Fibroblast of mammary gland (primary cell): ENCODE measurements at regions not wholly inside any gene's neighbourhood (a gene's known extent, or its start where the extent isn't known, plus 50 kb on each side); places are given as distances from the start of the nearest gene placed in this dataset.

Experiments used
- DNase-seq: peaks from one replicate; pipeline ENCODE4 v3.0.0-alpha.2; 2010; ENCODE audit warnings: low read depth
- H3K4me3 ChIP-seq: 2 replicates; pipeline ENCODE4 v1.5.1; 2011; ENCODE audit warnings: low read depth, mild to moderate bottlenecking, low read length, moderate library complexity; ENCODE audit not compliant: control insufficient read depth
- TF ChIP-seq, protein P1 (sequence below): conservative IDR thresholded peaks from 2 replicates; pipeline ENCODE4 v1.5.1; 2011; ENCODE audit warnings: low read depth, low read length, inconsistent platforms; ENCODE audit not compliant: control insufficient read depth, insufficient read depth

DNA sequence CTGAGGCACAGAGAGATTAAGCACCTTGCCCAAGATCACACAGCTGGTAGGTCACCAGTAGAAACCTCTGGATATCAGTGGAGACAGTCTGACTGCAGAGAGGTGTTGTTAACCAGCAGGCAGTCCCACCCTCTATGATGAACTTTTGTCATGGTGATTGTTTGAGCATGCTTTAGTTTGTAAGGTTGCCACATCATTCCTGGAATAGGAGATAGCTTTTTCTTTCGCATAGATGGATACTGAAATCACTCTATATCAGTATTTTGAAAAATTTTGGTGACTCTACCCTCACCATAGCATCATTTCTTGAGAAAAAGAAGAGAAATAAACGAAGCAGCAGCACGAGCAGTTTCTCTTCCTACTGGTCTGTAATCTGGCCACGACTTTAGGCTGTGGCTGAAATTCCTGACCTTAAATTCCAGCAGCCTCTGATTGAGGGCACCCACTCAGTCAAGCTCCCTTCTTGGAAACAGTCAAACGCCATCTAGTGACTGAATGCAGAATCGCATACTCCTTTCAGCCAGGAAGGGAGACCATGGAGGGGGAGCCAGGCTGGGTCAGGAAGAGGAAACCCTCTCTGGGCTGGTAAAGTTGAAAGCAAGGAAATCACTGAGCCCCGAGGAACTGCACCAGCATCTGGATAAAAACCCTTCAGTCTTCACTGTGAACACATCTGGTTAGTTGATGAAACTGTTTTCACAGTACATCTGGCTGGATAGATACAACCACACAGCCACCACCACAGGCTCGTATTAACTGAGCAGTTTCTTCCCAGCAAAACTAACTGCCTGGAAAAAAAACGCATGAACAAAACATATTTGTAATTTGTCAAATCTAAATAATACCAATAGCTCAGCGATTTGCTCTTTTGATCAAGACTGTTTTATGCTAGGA lies 108.5 kb upstream of the XYLT1 start:
- peak; percentile 85 for DNase-seq
- no peak overlapping the region for H3K4me3 ChIP-seq
- TF ChIP-seq, protein P1, sequence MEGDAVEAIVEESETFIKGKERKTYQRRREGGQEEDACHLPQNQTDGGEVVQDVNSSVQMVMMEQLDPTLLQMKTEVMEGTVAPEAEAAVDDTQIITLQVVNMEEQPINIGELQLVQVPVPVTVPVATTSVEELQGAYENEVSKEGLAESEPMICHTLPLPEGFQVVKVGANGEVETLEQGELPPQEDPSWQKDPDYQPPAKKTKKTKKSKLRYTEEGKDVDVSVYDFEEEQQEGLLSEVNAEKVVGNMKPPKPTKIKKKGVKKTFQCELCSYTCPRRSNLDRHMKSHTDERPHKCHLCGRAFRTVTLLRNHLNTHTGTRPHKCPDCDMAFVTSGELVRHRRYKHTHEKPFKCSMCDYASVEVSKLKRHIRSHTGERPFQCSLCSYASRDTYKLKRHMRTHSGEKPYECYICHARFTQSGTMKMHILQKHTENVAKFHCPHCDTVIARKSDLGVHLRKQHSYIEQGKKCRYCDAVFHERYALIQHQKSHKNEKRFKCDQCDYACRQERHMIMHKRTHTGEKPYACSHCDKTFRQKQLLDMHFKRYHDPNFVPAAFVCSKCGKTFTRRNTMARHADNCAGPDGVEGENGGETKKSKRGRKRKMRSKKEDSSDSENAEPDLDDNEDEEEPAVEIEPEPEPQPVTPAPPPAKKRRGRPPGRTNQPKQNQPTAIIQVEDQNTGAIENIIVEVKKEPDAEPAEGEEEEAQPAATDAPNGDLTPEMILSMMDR = peak; percentile 97

DNA sequence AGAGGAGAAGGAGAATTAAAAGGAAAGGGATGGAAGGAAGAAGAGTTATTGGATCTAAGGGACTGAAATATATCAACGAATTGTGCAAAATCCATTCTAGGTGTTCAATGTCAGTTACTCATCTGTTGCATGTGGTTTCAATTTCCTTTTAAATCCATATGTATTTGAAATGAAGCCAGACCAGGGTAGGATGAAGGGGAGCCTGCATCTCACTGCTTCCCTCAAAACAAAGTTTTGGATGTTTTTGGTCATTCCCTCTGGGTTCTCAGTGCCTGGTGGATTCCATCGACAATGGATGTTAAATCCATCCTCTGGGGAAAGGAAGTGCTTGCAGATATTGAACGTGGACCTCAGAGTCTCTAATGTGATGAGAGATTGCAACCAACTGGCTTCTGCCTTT lies 103.5 kb upstream of the XYLT1 start:
- no peak overlapping the region for H3K4me3 ChIP-seq
- TF ChIP-seq, protein P1 = no peak
- peak; percentile 20 for DNase-seq

DNA sequence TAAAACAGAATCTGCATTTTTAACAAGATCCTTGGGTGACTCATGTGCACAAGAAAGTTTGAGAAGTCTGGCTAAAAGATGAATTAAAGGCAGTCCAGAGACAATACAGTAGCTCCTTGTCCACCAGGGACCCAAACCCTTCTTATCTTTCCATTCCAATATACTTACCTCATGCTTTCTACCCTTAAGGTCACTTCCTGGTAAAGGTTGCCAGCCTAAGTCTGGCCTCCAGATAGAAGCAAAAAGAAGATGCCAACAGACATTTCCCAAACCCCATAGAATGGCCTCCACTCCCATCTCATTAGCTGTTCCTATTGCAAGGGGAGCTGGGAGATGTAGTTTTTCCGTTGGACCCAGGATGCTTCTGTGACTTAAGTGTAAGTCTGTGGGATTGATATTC lies 101.4 kb upstream of the XYLT1 start:
- no peak overlapping the region for H3K4me3 ChIP-seq
- TF ChIP-seq, protein P1 = no peak
- DNase-seq = no peak

DNA sequence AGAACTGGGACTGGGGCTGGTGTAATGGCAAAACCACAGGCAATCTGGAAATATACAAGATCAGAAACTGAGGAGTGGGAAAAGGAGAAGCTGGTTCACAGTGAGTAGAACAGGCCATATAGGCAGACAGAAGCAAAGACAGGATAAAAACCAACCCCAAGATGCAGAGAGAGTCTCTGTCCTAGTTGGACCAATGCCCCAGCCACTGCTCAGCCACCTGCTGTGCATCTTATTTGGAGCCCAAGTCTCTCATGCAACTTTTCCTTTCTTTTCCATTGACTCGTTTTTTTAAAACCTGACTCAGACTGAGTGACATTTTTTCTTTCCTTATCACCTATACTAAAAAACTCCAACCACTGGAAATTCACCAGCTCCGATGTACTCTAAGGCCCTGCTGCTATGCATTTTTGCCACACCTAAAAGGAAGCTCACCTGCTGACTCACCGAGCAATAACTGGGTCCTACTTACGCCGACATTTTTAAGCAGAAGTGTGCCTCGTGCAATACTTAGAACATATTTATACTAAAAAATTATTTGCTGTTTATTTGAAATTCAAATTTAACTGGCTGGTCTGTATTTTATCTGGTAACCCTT lies 100.8 kb upstream of the XYLT1 start:
- H3K4me3 ChIP-seq = no peak overlapping the region
- TF ChIP-seq, protein P1 = no peak
- DNase-seq = no peak

DNA sequence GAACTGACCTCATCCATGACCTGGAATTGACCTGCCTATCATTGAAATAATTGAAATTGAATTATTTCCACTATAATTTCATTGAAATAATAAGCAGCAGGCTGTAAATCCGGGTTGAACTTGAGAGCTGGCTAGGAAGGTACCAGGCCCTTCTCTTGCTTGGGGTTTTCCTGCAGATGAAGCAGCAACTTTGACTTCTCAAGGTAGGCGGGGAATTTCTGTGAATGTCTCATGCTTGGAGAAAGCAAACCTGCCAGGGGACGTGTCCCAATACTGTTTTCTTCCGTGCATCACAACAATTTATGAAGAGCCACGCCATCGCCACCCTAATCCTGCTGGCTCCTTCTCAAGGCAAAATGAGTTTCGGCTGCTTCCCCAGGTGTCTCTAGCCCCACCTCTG lies 97.5 kb upstream of the XYLT1 start:
- no peak overlapping the region for H3K4me3 ChIP-seq
- TF ChIP-seq, protein P1 = no peak
- DNase-seq = no peak

DNA sequence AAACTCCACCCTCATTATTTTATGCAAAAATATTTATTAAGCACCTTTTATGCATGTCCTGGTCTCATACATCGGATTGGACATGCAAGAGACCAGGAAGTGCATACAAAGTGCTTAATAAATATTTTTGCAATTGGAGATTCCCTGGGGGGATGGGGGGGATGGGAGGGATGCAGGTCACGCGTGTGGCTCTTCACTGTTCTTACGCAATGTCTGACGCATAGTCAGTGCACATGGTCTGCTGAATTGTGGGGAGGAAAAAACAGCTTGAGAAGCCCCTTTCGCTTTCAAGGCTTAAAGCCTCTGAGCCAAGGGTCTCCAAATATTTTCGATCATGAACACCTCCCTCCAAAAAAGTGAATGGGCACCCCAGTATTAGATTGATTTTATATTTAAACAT lies 96.7 kb upstream of the XYLT1 start:
- TF ChIP-seq, protein P1 = no peak
- no peak overlapping the region for H3K4me3 ChIP-seq
- DNase-seq = peak; percentile 41
